Activated T-helper 9 cell treated with anti-CD3 and anti-CD28 coated beads, Interleukin-2, amount 50 U/mL, for 16 hours (primary cell): ENCODE measurements at regions not wholly inside any gene's neighbourhood (a gene's known extent, or its start where the extent isn't known, plus 50 kb on each side); places are given as distances from the start of the nearest gene placed in this dataset.

Source experiments
- DNase-seq: peaks from one replicate; pipeline ENCODE4 v3.0.0-alpha.2; 2020; ENCODE audit warnings: low read depth

DNA sequence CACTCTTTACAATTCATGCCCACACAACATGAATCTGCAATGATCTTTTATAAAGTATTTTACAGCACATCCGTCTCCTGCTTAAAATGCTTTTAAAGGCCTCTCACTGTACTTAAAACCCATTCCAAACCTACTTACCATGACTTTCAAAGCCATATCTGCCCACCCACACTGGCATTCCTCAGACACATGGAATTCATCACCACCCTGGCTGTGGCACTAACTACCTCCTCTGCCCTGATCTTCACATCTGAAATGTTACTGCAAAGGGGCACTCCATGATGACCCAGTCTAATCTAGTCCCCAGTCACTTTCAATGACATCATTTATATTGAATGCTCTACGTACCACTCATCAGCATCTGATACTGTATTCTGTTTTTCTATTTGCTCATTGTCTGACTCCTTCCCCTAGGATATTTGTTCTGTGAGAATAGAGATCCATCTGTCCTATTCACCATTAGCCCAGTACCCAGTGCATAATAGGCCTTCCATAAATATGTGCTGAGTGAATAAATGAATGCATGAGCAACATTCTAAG is 193.2 kb upstream of the KIF2A start:
- DNase-seq: no peak

DNA sequence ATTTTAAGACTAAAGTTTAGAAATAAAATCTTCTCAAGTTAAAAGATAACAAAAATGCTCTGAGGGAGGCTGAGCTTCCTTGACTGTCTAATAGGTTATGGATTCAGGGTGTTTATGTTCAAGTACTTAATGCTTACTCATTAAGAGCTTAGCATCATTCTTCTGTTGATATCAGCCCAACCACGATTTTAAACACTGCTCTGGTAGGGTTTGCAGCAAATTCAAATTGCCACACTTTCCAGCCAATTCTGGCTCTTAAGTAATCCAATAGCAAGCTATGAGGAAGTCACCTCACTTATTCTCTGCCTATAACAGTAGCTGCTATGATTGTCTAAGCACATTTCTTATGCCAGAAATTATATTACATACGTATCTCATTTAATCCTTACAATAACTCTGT is 191.0 kb upstream of the KIF2A start:
- no peak for DNase-seq

DNA sequence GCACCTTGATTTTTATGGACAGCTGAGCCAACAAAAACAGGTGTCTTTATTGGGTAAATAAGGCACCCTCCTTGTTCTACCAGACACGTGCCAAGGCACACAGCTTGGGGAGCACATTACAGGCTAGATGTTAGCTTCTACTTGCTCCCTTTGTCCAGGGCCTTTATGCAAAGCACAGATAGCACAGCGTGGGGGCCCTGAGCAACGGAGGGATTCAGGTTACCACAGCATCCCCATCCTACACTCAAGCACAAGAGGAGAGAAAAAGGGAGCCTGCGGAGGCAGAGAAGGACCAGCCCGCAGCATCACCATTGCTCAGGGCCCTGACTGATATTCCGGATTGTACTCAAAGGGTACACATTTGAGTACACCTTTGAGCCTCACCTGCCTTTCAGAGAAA is 181.7 kb upstream of the KIF2A start:
- DNase-seq: no peak

GRCh38 chr5:62126090-62126489 is 179.9 kb upstream of the KIF2A start:
- no peak for DNase-seq

DNA sequence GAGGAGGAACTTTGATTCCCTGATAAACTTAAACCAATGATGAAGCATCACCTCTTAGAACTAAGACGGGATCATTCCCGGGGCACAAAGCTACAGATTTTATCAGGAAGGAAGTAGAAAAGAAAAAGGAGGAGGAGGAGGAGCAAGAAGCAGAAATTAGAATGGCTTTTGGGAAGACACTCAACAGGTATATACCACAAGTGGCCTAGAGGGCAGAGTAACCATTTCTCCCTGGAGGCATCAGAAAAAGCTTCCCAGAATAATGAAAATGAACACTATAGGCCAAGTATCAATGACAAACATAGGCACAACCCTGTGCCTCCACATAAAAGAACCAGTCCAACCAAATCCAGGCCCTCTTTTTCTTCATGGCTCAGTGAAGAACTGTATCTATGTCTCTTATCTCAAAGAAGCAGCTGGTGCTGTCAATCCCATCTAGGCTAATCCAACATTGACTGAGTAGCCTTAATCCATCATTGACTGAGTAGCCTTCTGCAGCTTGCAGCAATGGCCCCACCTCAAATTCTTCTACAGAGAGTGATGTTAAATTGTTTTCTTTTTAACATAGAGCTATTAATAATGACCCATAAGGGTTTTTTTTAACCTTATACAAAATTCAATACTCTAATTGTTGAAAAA is 178.8 kb upstream of the KIF2A start:
- DNase-seq: no peak

DNA sequence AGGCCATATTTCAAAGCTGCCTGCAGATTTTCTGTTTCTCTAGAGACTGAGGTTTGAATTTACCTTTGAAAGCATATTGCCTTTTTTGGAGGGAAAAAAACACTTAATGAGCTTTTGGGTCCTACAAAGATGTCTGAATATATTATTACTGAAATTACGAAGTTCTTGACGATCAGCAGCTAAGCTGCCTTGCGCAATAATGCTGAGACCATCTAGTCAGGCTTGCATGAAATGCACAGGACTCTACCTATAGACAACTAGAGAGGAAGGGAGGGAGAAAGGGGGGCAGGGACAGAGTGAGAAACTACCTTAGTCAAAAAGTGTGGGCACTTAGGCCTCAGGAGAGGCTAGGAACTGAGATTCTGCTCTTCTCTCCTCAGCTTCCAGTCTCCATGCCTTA is 175.9 kb upstream of the KIF2A start:
- no peak for DNase-seq

DNA sequence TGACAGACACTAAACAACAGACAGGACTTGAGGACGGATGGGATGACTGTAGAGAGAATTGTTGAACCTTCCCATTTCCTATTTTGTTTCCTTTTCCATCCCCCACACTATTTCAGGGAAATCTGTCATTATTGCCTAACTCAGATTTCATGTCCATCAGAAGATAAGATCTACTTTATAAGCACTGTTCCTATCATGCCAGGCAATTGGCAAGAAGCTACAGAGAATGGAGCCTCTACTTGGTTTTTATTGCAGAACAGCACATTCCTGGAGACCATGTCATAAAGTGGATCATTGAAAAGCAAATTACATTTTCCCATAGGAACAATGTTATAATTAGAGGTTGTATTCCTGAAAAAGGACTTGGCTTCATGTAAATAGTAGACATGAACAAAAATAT is 173.7 kb upstream of the KIF2A start:
- no peak for DNase-seq

- no peak for DNase-seq
These were observed 172.6 kb upstream of the KIF2A start for GRCh38 chr5:62133426-62133825.

- DNase-seq: no peak
These were observed 171.2 kb upstream of the KIF2A start for GRCh38 chr5:62134811-62135210.

GRCh38 chr5:62137628-62138027 is 168.4 kb upstream of the KIF2A start:
- no peak for DNase-seq

DNA sequence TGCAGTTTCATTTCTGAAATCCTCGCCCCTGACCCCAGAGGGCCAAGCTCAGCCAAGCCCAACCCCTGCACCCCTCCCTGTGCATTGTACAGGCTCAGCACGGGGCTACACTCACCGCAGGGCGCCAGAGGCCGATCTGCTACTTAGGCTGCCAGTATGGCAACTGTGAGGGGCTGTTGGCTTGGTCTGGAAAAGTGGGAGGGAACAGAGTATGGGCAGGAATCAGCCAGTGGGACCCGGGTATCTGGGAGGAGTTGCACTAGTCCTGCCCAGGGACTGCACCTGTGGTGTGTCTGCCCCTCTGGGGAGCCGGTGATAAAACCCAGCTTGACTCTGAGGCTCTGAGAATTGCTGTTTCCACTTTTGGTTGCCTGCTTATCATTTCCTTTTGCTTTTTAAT is 167.4 kb upstream of the KIF2A start:
- DNase-seq: no peak

- no peak for DNase-seq
These were observed 166.3 kb upstream of the KIF2A start for GRCh38 chr5:62139741-62140140.

DNA sequence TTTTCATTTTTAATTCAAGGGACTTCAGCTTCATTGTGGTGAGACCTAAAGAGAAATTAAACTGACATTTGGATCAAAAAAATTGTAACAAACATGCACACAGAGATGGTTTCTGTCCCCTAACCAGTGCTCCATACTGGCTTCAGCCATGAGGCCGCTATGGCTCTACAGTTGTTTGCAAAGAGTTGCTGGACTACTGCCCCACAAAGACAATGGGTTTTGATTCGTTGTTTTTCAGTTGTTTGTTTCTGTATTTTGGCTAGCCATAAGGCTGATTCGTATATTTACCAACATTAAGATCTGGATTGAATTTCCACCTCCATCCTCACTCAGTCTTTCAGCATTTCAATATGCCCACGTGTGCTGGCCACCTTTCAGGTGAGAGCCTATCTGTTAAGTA is 163.7 kb upstream of the KIF2A start:
- DNase-seq: no peak

GRCh38 chr5:62143268-62144229 is 162.5 kb upstream of the KIF2A start:
- no peak for DNase-seq

- no peak for DNase-seq
These were observed 161.5 kb upstream of the KIF2A start for GRCh38 chr5:62144401-62145022.

DNA sequence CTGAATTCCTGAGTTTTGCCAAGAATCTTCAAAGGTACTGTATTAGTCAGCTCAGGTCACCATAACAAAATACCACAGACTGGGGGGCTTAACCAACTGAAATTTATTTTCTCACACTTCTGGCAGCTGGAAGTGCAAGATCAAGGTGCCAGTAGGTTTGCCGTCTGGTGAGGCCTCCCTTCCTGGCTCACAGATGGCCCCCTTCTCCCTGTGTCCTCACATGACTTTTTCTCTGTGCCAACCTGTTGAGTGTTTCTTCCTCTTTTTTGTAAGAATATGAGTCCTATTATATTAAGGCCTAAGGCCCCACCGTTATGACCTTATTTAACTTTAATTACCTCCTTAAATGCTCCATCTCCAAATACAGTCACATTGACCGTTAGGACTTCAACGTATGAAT is 156.1 kb upstream of the KIF2A start:
- no peak for DNase-seq

DNA sequence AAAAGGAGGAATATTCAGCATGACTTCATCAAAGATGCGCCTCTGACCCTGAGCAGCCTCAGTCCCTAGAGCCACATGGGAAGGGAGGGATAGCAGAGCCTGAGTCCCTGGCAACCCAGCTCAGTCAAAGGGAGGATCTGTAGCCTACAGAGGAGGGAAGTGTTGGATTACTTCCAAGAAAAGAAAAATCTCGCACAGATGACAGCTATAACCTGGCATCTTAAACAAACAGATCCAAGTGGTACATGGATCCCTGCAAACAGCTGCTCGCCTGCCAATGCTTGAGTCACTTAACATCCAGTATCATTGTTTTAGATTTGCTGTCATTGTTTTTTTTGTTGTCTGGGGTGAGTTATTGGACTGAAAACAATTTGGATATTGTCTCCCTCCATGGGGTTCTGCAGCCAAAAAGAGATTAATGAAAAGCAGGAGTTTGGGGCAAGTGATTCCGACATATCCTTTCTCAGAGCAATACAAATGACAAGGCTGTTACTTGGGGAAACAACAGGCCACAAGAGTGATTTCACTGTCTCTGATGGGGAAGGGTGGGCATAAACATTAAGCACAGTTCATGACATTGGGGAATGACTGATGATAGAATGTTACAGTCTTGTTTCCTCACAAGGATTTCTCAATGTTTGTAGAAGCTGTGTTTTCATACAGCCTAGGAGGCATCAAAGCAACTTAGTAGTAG is 153.5 kb upstream of the KIF2A start:
- DNase-seq: no peak

GRCh38 chr5:62154758-62155157 is 151.2 kb upstream of the KIF2A start:
- DNase-seq: no peak

GRCh38 chr5:62155988-62156387 is 150.0 kb upstream of the KIF2A start:
- DNase-seq: no peak

DNA sequence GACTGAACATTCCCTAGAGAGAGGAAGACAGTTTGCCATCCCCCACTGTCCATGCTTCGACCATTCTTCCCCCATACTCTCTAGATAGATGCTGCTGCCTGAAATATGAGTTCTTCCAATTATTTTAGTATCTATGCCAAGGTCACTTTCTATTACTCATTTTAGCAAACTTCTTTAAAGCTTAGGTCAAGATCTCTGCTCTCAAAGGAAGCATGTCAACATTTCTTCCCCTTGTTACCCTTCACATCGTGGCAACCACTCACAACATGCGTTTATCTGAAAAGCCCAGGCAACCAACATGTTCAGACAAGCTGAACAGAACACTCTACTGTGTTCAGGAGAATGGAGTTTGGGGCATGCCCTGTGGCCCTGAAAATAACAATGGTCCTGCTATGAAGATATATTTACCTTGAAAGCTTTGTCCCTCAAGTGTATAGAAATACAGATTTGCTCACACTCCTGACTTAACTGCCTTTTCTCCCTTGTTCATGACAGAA is 138.4 kb upstream of the KIF2A start:
- DNase-seq: no peak

DNA sequence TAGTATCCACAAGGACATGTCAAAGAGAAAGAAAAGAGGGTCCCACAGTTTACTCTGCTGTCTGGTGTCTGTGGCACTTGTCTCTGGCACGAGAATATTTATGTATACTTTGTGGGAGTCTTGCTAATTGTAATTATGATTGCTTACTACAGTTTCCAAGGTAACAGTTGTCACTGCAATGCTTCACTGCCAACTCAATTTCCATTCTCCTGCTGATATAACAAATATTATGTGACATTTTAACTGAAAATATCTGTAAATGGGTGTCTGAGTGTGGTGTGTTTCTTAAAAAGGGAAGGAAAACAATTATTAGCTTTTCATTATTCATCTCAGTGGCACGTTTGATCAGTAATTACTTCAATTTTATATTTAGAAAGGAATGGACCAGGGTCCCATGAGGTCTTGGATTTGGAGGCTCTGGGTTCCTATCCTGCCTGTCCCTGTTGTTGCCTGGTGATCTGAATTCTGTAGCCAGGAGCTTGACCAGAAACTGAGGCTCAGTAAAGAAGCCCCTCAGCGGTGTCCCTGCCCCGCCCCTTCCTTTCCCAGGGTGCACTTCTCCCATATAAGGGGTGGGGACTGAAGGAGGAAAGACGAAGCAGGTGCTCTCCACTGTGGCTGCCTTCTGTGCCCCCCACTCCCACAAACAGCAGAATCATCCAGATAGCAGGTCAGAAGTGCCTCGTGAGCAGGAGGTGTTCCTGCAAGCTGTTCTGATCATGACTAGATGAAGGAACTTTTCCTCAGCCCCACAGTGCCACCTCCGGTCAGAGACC is 137.3 kb upstream of the KIF2A start:
- no peak for DNase-seq
